ENCODE measurements at regions not wholly inside any gene's neighbourhood (a gene's known extent, or its start where the extent isn't known, plus 50 kb on each side); places are given as distances from the start of the nearest gene placed in this dataset.

DNA sequence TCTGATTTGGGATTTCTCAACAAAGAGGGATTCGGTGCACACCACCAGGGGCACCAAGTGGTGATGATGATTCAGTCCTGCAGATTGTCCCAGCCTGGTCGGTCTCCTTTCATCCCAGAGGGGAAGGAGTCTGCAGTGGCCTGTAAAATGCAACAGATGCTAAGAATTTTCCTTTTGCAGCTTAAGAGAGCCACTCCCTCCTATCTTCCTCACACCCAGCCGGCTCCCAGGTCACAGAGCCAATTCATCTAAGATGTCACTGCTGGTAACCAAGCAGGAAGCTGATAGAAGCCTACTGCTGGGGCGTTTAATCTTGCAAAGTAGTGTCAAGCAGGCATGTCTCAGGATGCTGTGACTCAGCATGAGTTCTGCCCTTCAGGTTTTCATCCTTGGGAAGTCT, 203.8 kb upstream of the LRFN2 start:
- no peak for DNase-seq

DNA sequence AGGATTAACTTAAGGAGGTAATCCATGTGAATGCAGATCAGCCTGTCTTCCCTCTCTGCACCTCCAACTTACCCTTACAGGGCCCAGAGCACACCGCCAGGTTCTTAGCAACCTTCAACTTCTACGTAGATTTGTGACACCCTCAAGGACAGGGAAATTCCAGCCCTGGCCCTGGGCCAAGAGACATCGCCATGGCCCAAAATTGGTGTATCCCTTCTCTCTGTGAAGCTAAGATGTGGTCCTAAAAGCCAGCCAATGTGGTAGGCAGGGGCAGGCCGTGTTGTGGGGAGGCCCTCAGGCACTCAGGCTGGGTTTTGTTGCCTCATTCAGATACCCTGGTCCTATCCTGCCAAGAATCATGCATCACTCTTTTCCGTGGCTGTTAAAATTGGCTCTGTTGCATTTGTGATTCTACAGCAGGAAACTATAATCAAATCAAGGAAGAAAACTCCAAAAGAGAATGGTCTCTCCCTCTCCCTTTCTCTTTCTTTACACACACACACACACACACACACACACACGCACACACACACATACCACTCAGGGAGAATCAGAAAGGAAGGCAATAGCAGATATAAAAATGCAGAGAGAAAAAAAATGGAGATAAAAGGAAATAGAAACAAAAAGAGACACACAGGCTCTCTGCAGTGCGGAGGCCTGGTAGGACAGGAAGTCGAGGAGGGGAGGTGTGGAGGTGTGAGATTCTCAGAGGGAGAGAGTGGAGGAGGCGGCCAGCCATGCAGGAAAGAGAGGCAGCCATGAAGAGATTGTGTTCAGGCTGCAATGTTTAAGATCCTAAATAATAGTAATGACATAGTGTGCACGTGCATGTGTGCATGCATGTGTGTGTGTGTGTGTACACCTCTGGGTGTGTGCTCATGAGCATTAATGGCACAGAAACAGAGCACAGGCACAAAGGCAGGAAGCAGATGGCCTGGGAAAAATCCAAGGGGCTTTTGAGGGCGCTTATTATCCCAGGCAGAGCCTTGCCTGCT, 201.8 kb upstream of the LRFN2 start:
- no peak for DNase-seq

DNA sequence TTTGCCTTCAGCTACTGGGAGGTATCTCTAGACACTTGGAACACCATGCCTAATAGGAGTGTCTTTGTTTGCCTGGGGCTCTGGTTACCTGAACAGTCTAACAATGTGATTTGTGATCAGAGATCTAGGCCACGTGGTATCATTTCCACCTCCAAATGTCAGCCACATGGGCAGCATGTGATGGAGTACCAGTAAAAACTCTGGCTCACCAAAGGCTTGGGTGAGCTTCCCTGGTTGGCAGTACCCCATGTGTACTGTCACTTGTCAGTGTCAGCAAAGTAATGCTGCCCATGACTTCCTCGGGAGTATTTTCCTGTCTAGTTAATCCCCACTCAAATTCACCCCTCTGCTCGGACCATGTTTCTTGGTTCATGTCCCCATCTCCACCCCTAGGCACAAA, 195.2 kb upstream of the LRFN2 start:
- no peak for DNase-seq

DNA sequence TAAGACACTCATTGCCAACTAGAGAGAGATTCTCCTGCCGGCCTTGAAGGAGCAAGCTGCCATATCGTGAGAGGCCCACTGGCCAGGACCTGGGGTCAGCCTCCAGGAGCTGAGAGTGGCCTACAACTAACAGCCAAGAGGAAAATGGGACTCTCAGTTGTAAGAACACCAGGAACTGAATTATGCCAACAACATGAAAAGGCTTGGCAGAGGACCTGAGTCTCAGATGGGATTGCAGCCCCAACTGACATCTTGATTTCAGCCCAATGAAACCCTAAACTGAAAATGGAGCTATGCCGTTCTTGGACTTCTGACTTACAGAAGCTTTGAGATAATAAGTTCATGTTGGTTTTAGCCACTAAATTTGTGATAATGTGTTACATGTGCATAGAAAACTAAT, 193.5 kb upstream of the LRFN2 start:
- DNase-seq = no peak

DNA sequence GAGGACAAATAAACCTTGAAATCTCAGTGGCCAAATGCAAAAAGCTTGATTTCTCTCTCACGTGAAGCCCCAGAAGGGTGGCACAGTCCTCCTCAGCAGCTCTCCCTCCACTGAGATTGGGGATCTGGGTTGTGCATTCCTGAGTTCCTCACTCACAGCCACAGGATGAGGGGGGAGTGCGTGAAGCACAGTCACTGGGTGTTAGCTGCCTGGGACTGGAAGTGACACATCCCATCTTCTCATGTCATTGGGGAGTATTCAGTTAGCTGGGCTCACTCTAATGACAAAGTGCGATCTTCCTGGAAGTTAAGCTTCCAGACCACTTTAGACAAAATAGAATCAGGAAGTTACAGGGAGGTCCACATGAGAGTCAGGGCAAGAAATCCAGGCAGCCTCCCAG, 192.2 kb upstream of the LRFN2 start:
- no peak for DNase-seq

DNA sequence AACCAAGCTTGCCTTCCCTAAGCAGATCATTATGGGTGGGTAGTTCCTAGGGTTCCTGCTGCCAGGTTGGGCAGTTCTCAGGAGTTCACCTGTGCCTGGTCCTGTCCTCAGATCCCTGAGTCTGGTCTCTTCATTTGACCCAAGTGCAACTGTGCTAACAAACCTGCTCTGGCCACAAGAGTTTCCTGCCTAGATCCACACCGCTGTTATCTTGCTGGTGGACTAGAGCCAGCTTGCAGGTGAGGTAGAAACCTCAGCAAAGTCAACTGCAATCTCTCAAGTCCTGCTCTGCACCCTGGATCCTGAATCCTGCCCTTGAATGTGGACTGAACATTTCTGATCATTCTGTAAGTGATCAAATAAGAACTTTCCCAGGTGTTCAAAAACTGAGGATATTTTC, 191.8 kb upstream of the LRFN2 start:
- DNase-seq = no peak

DNA sequence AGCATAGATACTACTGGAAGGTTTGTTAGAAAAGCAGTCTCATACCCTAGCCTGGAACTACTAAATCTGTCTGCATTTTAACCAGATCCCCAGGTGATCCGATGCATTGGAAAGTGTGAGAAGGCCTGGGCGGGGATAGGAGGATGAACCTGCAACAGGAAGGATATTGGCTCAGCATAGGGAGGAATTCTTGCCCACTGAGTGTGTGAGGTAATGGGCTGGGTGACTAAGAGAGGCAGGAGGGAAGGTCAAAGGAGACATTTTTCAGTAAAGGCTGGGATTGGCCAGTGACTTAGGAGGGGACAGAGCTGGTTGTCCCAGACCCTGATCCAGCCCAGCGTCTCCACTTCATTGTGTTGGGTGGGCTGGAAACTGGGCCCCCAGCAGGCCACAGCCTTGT, 191.0 kb upstream of the LRFN2 start:
- DNase-seq = no peak

DNA sequence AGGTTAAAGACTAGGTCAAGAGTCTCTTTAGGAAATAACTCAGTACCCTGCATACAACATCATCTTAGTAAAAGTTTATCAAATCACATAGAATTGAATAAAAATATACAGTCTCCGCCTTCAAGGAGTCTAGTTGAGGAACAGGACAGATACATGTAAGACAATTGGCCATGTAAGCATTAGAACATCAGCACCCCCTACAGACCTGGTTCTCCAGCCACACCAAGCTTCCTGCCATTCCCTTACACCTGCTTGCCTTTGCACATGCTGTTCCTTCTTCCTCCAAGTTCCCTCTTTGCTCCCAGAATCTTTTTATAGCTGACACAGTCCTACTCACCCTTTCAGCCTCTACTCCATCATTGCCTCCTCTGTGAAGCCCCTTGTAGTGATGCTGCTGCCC, 187.8 kb upstream of the LRFN2 start:
- DNase-seq = no peak

DNA sequence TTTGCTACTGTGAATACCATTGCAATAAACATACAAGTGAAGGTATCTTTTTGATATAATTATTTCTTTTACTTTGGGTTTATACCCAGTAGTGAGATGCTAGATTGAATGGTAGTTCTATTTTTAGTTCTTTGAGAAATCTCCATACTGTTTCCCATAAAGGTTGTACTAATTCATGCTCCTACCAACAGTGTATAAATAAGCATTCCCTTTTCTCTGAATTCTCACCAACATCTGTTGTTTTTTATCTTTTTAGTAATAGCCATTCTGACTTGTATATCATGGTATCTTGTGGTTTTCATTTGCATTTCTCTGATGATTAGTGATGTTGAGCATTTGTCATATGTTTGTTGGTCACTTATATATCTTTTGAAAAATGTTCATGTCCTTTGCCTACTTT, 183.6 kb upstream of the LRFN2 start:
- DNase-seq = no peak

DNA sequence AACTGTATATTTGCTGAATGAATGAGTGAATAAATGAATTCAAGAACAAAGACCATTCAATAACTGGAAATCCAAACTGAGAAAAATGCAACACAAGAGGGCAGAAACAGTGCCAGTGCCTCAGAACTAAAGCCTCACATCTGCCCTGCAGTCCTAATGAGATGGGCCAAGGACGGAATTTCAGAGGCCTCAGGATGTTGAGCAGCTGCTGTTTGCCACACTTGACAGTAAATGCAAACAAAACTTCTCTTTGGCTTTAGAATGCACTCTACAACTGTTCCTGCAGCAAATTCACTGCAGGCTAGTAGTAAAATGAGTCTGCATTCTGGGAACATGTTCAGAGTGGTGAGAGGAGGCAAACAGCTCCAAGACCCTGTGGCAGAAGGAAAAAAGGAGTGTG, 177.6 kb upstream of the LRFN2 start:
- no peak for DNase-seq

DNA sequence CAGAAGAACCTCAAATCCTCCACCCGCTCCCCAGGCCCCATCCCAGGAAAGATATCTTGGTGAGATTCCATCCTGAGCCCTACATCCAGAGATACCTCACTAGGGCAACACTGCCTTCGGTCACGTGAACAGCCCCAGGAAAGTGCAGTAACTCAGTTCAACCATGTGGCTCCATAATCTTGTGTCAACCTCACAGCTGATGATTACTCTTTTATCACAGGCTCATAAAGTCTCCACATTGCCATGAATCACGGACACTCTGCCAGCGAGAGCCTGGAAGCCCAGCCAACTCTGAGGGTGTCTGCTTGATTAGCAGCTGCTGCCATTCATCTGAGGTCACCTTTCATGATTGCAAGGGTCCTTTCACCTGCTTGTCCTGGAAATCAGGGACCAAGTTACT, 175.8 kb upstream of the LRFN2 start:
- DNase-seq = no peak

DNA sequence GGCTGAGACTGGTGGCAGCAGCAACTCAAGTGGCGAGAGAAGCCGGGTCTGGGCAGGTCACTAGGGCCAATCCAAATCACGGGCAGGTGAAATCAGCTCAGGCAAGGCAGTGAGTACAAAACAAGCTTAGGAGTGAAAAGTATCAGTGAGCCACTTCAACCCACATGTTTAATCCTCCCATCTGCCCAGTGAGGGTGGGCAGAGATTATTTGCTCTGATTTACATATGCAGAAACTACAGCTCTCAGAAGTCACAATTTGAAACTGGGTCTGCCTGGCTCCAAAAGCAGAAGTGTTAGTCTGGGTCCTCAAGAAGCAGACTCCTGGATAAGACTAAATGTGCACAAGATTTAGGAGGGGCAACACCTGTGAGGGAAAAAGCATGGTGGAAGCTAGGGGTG, 173.7 kb upstream of the LRFN2 start:
- DNase-seq = no peak

DNA sequence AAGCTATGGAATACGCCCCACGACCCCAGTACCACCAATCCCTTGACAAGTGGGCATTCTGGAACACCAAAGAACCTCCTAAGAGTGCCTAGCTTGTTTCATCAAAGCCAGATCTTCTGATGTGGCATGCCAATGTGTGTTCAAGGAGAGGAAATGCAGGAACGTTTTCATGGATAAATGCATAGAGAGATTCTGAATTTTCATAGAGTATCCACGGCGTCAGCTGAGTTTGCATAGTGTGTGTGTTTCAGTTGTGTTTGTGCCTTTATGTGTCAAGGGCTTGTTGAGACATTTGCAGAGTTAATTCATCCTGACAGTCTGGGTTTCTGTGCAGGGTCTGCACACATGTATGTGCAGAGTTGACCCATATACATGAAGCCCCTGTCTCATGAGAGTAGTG, 172.7 kb upstream of the LRFN2 start:
- no peak for DNase-seq

DNA sequence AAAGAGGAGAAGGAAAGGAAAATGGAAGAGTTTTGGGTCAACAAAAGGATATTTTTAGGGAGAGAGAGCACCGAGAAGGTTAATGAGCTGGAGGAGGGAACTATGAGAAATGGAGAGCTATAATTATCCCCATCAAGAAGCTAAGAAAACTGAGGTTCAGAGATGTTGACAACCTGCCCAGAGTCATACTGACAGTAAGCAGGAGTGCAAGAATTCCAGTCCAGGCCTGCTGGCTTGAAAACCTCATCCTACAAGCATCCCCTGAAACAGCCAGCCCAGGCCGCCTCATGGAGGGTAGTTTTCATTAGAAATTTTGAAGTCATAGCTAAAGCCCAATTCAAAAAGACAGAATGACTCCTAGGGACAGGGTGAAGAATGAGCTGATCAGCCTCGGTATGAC, 172.1 kb upstream of the LRFN2 start:
- no peak for DNase-seq

DNA sequence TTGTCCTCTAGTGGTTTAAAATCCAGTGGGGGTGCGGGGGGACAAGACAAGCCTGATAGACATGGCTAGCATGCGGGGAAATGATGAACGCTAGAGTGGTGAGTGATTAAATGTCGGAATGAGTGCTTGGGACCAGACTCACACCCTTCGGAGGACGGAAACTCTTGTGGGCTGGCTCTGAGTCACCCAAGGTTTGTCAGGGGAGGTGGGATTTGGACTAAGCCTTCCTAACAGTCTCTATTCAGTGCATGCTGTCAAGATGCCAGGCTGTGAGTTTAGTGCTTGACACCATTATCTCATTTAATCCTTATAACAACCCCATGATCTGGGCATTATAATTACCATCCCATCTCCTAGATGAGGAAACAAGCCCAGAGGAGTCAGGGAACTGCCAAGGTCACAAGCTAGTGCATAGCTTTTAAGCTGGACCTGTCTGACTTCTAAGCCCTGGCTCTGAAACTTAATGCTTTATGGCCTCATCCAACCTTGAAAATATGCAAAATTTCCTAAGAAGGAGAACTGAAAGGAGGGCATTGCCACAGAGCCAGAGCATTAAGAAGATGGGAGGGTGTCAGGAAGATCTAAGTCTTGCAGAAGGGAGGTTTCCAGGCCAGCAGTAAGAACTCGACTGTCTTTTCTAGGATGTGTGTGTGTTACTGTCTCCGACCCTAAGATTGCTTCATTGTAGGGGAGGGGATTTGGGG, 168.7 kb upstream of the LRFN2 start:
- DNase-seq = no peak

DNA sequence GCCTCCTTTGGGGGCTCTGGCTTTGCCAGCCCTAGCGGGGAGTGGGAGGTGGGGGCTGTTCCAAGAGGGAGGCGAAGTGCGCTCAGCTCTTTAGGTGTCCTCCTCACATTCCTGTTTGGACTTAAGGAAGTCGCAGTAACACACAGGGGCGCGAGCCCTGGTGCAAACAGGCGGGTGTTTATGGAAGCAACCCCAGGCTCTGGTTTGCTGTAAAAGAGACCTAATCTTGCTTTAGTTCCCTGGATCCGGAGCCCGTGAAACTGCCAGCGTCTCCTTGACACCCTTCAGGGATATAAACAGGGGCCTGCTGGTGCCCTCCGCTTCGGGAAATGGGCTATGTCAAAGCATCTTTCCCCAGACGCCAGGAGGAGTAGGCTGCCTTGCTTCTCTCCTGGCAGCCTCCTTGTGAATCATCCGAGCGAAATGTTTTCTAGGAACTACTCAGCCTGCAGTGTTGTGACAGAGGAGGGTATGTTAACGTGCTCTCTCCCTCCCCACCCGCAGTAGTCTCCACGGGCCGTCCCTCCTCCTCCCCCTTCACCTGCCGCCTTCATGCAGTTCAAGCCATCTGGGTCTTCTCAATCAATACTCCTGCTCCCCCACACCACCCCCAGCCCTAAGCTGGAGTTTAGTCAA, 168.0 kb upstream of the LRFN2 start:
- no peak for DNase-seq

DNA sequence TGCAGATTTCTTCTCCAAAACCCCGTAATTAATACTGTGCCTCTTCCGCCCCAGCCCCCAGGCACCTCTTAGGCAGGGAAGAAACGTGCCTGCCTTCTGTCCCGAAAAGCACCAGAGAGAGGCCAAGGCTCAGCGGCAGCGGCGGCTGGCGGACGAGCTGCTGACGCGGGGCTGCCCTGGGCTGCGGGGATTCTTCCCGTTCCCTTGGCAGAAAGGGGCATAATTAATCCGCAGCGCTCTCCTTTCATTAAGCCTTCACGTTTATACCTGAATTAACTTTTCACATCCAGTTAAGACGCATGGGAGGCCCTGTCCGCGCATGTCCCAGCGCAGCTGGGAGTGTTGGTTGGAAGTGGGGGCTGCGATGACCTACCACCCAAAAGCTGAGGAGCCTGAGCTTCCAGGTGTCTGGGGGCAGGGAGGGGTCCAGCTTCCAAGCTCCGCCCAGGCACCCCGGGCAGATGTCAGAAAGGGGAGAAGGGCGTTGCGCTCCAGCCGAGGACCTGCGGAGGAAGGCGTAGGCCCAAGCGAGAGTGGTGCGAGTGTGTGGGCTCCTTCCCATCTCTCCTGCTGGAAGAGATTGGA, 167.4 kb upstream of the LRFN2 start:
- DNase-seq = no peak

DNA sequence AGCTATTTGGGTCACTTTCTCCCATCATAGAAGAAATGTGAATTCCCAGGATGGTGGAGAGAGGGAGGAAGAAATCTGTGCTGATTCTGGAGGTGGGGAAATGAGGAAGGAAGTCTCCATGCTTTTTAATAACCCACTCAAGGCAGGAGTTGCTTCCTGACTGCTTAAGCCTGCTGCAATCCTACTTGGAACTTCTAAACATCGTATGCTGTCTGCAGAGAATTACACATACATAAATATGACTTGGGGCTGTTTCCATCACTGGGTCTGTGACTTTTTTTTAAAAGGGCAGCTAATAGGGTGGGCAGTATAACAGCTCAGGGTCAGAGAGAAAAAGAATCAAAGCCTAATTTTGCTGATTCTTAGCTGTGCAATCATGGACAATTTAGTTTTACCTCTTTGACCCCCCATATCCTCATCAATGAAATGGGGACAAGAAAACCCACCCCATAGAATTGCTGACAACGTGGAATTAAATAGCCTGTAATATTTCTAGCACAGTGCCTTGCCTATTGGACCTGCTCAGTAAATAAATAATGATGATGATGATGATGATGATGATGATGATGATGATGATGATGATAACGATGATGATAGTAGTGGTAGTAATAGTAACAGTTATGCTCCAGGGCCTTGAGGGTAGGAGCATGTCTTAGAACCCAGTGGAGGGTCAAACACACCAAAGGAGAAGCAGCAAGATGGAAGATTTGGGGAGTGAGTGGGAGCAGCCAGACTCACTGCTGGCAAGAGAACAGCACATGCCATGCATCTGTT, 166.7 kb upstream of the LRFN2 start:
- no peak for DNase-seq

DNA sequence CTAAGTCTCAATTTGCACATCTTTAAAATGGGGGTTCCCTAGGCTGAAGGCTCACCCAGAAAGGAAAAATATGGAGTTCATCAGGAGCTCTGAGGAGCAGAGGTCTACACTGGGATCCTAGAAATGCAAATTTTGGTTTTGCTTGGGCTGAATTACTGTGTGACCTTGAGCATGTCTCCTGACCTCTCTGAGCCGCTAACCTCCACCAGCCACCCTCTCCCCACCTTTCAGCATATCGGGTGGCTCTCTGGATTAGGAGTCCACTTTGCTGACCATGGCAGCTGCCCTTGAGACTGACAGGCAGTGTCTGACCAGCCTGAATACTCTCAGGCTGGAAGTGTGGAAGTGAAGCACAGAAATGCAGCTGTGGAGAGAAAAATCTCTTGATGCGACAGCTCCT, 165.9 kb upstream of the LRFN2 start:
- no peak for DNase-seq

DNA sequence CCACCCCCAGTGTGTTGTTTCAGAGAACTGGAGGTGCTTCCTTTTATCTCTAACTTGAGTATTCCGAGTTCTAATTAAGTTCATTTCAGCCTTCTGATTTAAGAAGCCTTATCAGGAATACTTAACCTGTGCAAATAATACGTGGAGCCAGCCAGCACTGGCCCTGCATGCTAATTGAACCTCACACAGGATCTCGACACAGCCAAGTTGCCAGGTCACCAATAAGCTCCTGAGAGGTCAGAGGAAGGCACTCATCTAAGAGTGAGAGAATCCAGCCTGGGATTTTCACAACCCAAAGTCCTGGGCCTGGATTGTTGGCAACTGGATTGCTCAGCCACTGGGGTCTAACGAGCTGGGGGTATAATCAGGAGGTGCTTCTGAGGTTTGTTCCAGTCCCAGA, 157.7 kb upstream of the LRFN2 start:
- DNase-seq = no peak

DNA sequence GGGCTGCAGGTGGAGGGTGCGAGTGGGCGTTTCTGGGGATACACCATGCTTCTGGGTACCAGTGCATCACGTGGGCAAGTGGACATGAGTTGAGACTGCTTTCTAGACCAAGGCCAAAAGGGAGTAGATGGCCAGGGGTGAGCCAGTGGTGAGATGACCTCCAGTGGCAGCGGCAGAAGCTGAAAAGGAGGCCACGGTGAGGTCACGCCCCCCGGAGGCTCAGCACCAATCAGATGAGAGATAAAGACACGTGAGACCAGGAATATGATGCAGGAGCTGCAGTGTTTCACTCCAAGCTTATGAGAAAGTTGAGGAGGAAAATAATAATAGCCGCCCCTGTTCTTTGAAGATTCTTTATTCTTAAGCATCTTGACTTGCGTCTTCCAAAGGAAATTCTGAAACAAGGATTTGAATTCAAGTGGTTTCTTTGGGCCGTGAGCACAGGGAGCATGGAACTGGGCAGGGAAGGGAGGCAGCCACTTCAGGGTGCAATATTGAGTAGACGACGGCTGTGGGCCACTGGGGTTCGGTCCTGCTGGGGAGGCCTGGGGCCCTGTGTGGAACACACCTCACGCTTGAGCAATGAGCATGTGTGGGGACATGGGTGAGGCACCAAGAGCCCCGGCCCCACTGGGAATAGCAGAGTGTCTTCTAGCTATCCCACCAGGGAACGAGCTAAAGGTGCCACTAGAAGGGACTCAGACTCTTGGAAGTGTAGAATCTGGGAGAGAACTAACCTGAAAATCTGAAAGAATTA, 156.7 kb upstream of the LRFN2 start:
- DNase-seq = no peak

DNA sequence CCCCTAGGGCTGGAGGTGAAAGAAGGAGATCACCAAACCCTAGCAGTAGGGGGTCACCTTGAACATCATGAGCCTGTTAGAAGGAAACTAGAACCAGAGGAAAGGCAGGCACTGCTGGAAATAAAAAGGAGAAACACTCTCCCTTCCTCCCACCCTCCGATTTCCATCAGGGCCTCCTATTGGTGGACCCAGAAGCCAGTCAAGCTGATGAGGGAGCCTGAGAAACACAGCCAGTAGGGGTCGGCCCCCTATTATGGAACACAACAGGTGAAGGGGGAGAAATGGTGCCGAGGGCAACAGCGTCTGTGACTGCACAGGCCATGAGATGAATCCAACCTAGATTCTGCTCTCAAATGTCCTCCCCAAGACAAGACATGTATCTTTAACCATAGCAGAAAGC, 156.1 kb upstream of the LRFN2 start:
- no peak for DNase-seq

Measured in DMS79 (cell line).